H1 (cell line): ENCODE measurements at regions not wholly inside any gene's neighbourhood (a gene's known extent, or its start where the extent isn't known, plus 50 kb on each side); places are given as distances from the start of the nearest gene placed in this dataset.
"Not testable (repeated sequence)": the region's sequence is repeated elsewhere in the genome, so short reads cannot be mapped to it uniquely, and the experiment has no call there.

Experiments used
- CTCF ChIA-PET: fragments of 300-600 bp; sonication (Branson Sonifier 250); formaldehyde crosslinking; loops from one replicate; lab custom pipeline; 2021; ENCODE audit not compliant: partially characterized antibody; lab: Charles Lee
- POLR2A ChIA-PET: fragments of 300-600 bp; sonication (Branson Sonifier 250); formaldehyde crosslinking; loops from one replicate; lab custom pipeline; 2021; ENCODE audit warnings: inconsistent platforms; ENCODE audit not compliant: partially characterized antibody; lab: Charles Lee
- DNase-seq, 2 experiments: peaks; one replicate each; pipeline versions ENCODE4 v3.0.0 to v3.0.0-alpha.2; 2010 to 2022; ENCODE audit warnings: low spot score in 2 of 2, low read depth in 1 of 2, mixed read lengths in 1 of 2
- FAIRE-seq: peaks from 2 replicates; lab custom pipeline; 2011; peaks lifted over from hg19 to GRCh38; lab: Jason Lieb, UNC
- H2AFZ ChIP-seq: 2 replicates; pipeline ENCODE4 v1.8.1; 2012; ENCODE audit warnings: low read length, inconsistent platforms
- H2AK5ac ChIP-seq: 2 replicates; pipeline ENCODE4 v1.6.1; 2013; ENCODE audit warnings: low read depth, low read length
- H2BK120ac ChIP-seq: replicated peaks from 2 replicates; pipeline ENCODE3; 2013; ENCODE audit warnings: low read depth, low read length, inconsistent platforms
- H2BK12ac ChIP-seq: 2 replicates; pipeline ENCODE4 v1.6.1; 2013; ENCODE audit warnings: low read depth, low read length
- H2BK15ac ChIP-seq: 2 replicates; pipeline ENCODE4 v1.6.1; 2013; ENCODE audit warnings: low read length
- H2BK20ac ChIP-seq: 2 replicates; pipeline ENCODE4 v1.6.1; 2013; ENCODE audit warnings: low read length
- H2BK5ac ChIP-seq: 2 replicates; pipeline ENCODE4 v1.6.1; 2013; ENCODE audit warnings: low read depth, low read length
- H3K14ac ChIP-seq: 2 replicates; pipeline ENCODE4 v1.6.1; 2013; ENCODE audit warnings: inconsistent platforms; ENCODE audit not compliant: insufficient read length
- H3K18ac ChIP-seq: 2 replicates; pipeline ENCODE4 v1.6.1; 2013; ENCODE audit warnings: low read length; ENCODE audit errors: extremely low read depth
- H3K23ac ChIP-seq: 2 replicates; pipeline ENCODE4 v1.6.1; 2013; ENCODE audit warnings: inconsistent platforms; ENCODE audit not compliant: insufficient read length
- H3K23me2 ChIP-seq: 2 replicates; pipeline ENCODE4 v1.6.1; 2013; ENCODE audit warnings: low read depth, low read length
- H3K27ac ChIP-seq: 2 replicates; pipeline ENCODE4 v1.6.1; 2011; ENCODE audit warnings: low read depth, low read length, inconsistent platforms
- H3K27me3 ChIP-seq, 4 experiments: replicated peaks in 1 of 4; 1 replicate in 1 of 4; 2 replicates in 3 of 4; pipeline versions ENCODE4 v1.6.1 to v1.8.1; 2011 to 2013; ENCODE audit warnings: low read length in 3 of 4, mild to moderate bottlenecking in 3 of 4, inconsistent platforms in 2 of 4, mixed read lengths in 2 of 4, moderate library complexity in 1 of 4; ENCODE audit not compliant: control insufficient read depth in 3 of 4, insufficient read depth in 3 of 4; ENCODE audit errors: extremely low read depth in 1 of 4
- H3K36me3 ChIP-seq, 4 experiments: 2 replicates each; pipeline versions ENCODE4 v1.6.1 to v1.8.1; 2011 to 2013; ENCODE audit warnings: mild to moderate bottlenecking in 4 of 4, low read length in 3 of 4, moderate library complexity in 2 of 4, control low read depth in 1 of 4, inconsistent platforms in 1 of 4; ENCODE audit not compliant: insufficient read depth in 4 of 4, control insufficient read depth in 2 of 4
- H3K4ac ChIP-seq: replicated peaks from 2 replicates; pipeline ENCODE3; 2013; ENCODE audit warnings: low read length, low read depth, mixed read lengths, inconsistent platforms; ENCODE audit not compliant: insufficient read length
- H3K4me1 ChIP-seq, 4 experiments: replicated peaks in 1 of 4; 1 replicate in 1 of 4; 2 replicates in 3 of 4; pipeline versions ENCODE4 v1.6.1 to v1.8.1; 2011 to 2013; ENCODE audit warnings: low read length in 3 of 4, inconsistent platforms in 2 of 4, mixed read lengths in 1 of 4; ENCODE audit not compliant: insufficient read depth in 4 of 4, control insufficient read depth in 3 of 4
- H3K4me2 ChIP-seq, 2 experiments: 2 replicates each; pipeline versions ENCODE4 v1.6.1 to v1.8.1; 2011 to 2013; ENCODE audit warnings: low read depth in 2 of 2, low read length in 2 of 2, control low read depth in 1 of 2, inconsistent platforms in 1 of 2, mild to moderate bottlenecking in 1 of 2; ENCODE audit not compliant: insufficient read depth in 1 of 2
- H3K4me3 ChIP-seq, 4 experiments: fragments of 200-600, 300-600 bp in 1 of 4; sonication (generic), shearing (Covaris generic), sonication (Bioruptor Twin) in 1 of 4; 2 replicates each; pipeline versions ENCODE4 v1.5.1 to v1.8.1; 2011 to 2016; ENCODE audit warnings: low read length in 4 of 4, low read depth in 3 of 4, control low read depth in 2 of 4, inconsistent platforms in 2 of 4, mild to moderate bottlenecking in 2 of 4, mixed read lengths in 1 of 4, moderate library complexity in 1 of 4; ENCODE audit not compliant: insufficient read depth in 2 of 4; ENCODE audit errors: extremely low read depth in 1 of 4
- H3K56ac ChIP-seq: replicated peaks from 2 replicates; pipeline ENCODE3; 2013; ENCODE audit warnings: low read depth, mild to moderate bottlenecking, mixed read lengths, low read length, inconsistent platforms; ENCODE audit not compliant: insufficient read length
- H3K79me1 ChIP-seq: 2 replicates; pipeline ENCODE4 v1.6.1; 2013; ENCODE audit warnings: low read depth, low read length, control low read depth
- H3K79me2 ChIP-seq, 2 experiments: 2 replicates each; pipeline versions ENCODE4 v1.6.1 to v1.8.1; 2012 to 2013; ENCODE audit warnings: low read length in 2 of 2, mild to moderate bottlenecking in 2 of 2, inconsistent platforms in 1 of 2; ENCODE audit not compliant: insufficient read depth in 2 of 2, control insufficient read depth in 1 of 2
- H3K9ac ChIP-seq, 4 experiments: replicated peaks in 1 of 4; 1 replicate in 1 of 4; 2 replicates in 3 of 4; pipeline versions ENCODE4 v1.6.1 to v1.8.1; 2011 to 2013; ENCODE audit warnings: low read depth in 3 of 4, low read length in 3 of 4, control low read depth in 2 of 4, mild to moderate bottlenecking in 2 of 4, moderate library complexity in 2 of 4, inconsistent platforms in 1 of 4; ENCODE audit errors: extremely low read depth in 1 of 4
- H3K9me3 ChIP-seq, 2 experiments: 2 replicates each; pipeline versions ENCODE4 v1.6.1 to v1.8.1; 2012 to 2013; ENCODE audit warnings: mild to moderate bottlenecking in 2 of 2, moderate library complexity in 2 of 2, control low read depth in 1 of 2, inconsistent platforms in 1 of 2, low read depth in 1 of 2, low read length in 1 of 2, mixed read lengths in 1 of 2; ENCODE audit not compliant: insufficient read depth in 2 of 2
- H4K20me1 ChIP-seq, 2 experiments: replicated peaks in 1 of 2; 2 replicates each; pipeline versions ENCODE3 to v1.8.1; 2011 to 2013; ENCODE audit warnings: inconsistent platforms in 2 of 2, low read length in 2 of 2, mild to moderate bottlenecking in 1 of 2; ENCODE audit not compliant: insufficient read depth in 2 of 2, control insufficient read depth in 1 of 2
- H4K5ac ChIP-seq: 2 replicates; pipeline ENCODE4 v1.6.1; 2013; ENCODE audit warnings: low read length, low read depth, mixed read lengths, inconsistent platforms; ENCODE audit not compliant: insufficient read length
- H4K8ac ChIP-seq: 2 replicates; pipeline ENCODE4 v1.8.0; 2013; ENCODE audit warnings: mild to moderate bottlenecking, moderate library complexity, low read length, inconsistent platforms; ENCODE audit not compliant: insufficient read depth; ENCODE audit errors: extremely low read depth
- H4K91ac ChIP-seq: replicated peaks from 2 replicates; pipeline ENCODE3; 2013; ENCODE audit warnings: low read length, mixed read lengths, inconsistent platforms; ENCODE audit not compliant: insufficient read length
- WGBS, 2 experiments: shearing (Covaris generic) in 1 of 2; methylation state at CpG; one replicate each; pipeline versions ENCODE4 v1.1.6 to v1.1.7; 2013 to 2015; ENCODE audit warnings: low lambda C conversion rate in 2 of 2, mixed read lengths in 2 of 2, inconsistent platforms in 1 of 2, low coverage in 1 of 2, missing lambda C conversion rate in 1 of 2; ENCODE audit not compliant: insufficient replicate concordance in 2 of 2, insufficient coverage in 1 of 2, insufficient read length in 1 of 2; ENCODE audit errors: extremely low coverage in 1 of 2, missing lambda C conversion rate in 1 of 2; 5-methylcytosine and 5-hydroxymethylcytosine counted together

DNA sequence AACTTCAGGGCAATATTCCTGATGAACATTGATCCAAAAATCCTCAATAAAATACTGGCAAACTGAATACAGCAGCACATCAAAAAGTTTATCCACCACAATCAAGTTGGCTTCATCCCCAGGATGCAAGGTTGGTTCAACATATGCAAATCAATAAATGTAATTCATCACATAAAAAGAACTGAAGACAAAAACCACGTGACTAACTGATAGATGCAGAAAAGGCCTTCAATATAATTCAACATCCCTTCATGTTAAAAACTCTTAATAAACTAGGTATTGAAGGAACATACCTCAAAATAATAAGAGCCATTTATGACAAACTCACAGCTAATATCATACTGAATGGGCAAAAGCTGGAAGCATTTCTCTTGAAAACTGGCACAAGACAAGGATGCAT is 85.3 kb upstream of the THSD7B start:
- H3K4ac ChIP-seq, POLR2A ChIA-PET, H2BK120ac ChIP-seq, H2AK5ac ChIP-seq, H3K4me1 ChIP-seq, DNase-seq, H3K23me2 ChIP-seq, H2AFZ ChIP-seq, H3K9ac ChIP-seq, H3K18ac ChIP-seq, H2BK5ac ChIP-seq, H3K23ac ChIP-seq, H3K9me3 ChIP-seq, H4K20me1 ChIP-seq, H3K4me3 ChIP-seq, H2BK20ac ChIP-seq, H3K36me3 ChIP-seq, H3K56ac ChIP-seq, H3K4me2 ChIP-seq, CTCF ChIA-PET, FAIRE-seq, H2BK15ac ChIP-seq, H3K79me2 ChIP-seq, H4K91ac ChIP-seq, H2BK12ac ChIP-seq, H4K8ac ChIP-seq, H3K27me3 ChIP-seq, H3K79me1 ChIP-seq, H3K14ac ChIP-seq, H4K5ac ChIP-seq, H3K27ac ChIP-seq: not testable (repeated sequence)
- WGBS, 2 experiments, result 88% methylated on average over 1 of the region's 1 CpG; no CpG with 5 or more reads in 1 of the 2 experiments
